Parathyroid adenoma (tissue), 2 donors: ENCODE measurements at regions not wholly inside any gene's neighbourhood (a gene's known extent, or its start where the extent isn't known, plus 50 kb on each side); places are given as distances from the start of the nearest gene placed in this dataset.

ENCODE experiments used
- H2AFZ ChIP-seq: fragments of 300-600 bp; sonication (generic); one replicate; pipeline ENCODE4 v1.7.0; 2017; ENCODE audit warnings: antibody characterized with exemption, mild to moderate bottlenecking
- H3K27ac ChIP-seq: fragments of 300-600 bp; sonication (generic); one replicate; pipeline ENCODE4 v1.7.0; 2017
- H3K27me3 ChIP-seq: fragments of 300-600 bp; sonication (generic); one replicate; pipeline ENCODE4 v1.7.0; 2017; ENCODE audit warnings: low read length; ENCODE audit not compliant: control insufficient read depth, insufficient read depth
- H3K36me3 ChIP-seq: fragments of 300-600 bp; sonication (generic); one replicate; pipeline ENCODE4 v1.7.0; 2017; ENCODE audit warnings: low read length; ENCODE audit not compliant: control insufficient read depth, insufficient read depth
- H3K4me1 ChIP-seq: fragments of 300-600 bp; sonication (generic); one replicate; pipeline ENCODE4 v1.7.0; 2017; ENCODE audit warnings: control low read depth
- H3K4me2 ChIP-seq: fragments of 300-600 bp; sonication (generic); one replicate; pipeline ENCODE4 v1.7.0; 2017; ENCODE audit warnings: low read length
- H3K4me3 ChIP-seq: fragments of 300-600 bp; sonication (generic); one replicate; pipeline ENCODE4 v1.7.0; 2017; ENCODE audit warnings: low read depth, low read length
- H3K79me2 ChIP-seq: fragments of 300-600 bp; sonication (generic); one replicate; pipeline ENCODE4 v1.7.0; 2017; ENCODE audit warnings: control low read depth
- H3K9ac ChIP-seq: fragments of 300-600 bp; sonication (generic); one replicate; pipeline ENCODE4 v1.7.0; 2017; ENCODE audit warnings: mild to moderate bottlenecking
- H3K9me3 ChIP-seq: fragments of 300-600 bp; sonication (generic); one replicate; pipeline ENCODE4 v1.7.0; 2017; ENCODE audit warnings: low read length; ENCODE audit not compliant: control insufficient read depth
- CTCF ChIP-seq: fragments of 300-600 bp; sonication (generic); IDR thresholded peaks from one replicate; pipeline ENCODE4 v1.7.0; 2017; ENCODE audit warnings: antibody characterized with exemption, mild to moderate bottlenecking
- donor health status: primary hyperparathyroidism.

GRCh38 chr6:142011775-142012174 is 121.0 kb upstream of the GJE1 start:
- Histone ChIP-seq H3K79me2 (no peaks in the 10 kb centered on the region), H3K9ac (no peak overlapping the region), H3K9me3 (no peaks in the 10 kb centered on the region), H3K4me3 (no peak overlapping the region), H3K4me1 (no peaks in the 10 kb centered on the region), H3K27me3 (no peaks in the 10 kb centered on the region), H3K36me3 (peaks cover 3% of the 10 kb centered on the region), H3K4me2 (no peak overlapping the region), H2AFZ (no peak overlapping the region), H3K27ac (no peak overlapping the region)
- no peak for TF ChIP-seq CTCF

- Histone ChIP-seq H3K79me2 (no peaks in the 10 kb centered on the region), H3K4me2 (no peak overlapping the region), H3K27ac (no peak overlapping the region), H3K4me3 (no peak overlapping the region), H3K27me3 (no peaks in the 10 kb centered on the region), H3K4me1 (no peaks in the 10 kb centered on the region), H2AFZ (no peak overlapping the region), H3K9me3 (no peaks in the 10 kb centered on the region), H3K9ac (no peak overlapping the region), H3K36me3 (peaks cover 3% of the 10 kb centered on the region)
- TF ChIP-seq CTCF: no peak
Measured at GRCh38 chr6:142011156-142011555, 121.6 kb upstream of the GJE1 start.

GRCh38 chr6:142009647-142010046 is 123.1 kb upstream of the GJE1 start:
- Histone ChIP-seq H3K27ac (no peak overlapping the region), H3K4me1 (no peaks in the 10 kb centered on the region), H3K36me3 (peaks cover 3% of the 10 kb centered on the region), H2AFZ (no peak overlapping the region), H3K4me2 (no peak overlapping the region), H3K4me3 (no peak overlapping the region), H3K27me3 (no peaks in the 10 kb centered on the region), H3K9ac (no peak overlapping the region), H3K79me2 (no peaks in the 10 kb centered on the region), H3K9me3 (no peaks in the 10 kb centered on the region)
- no peak for TF ChIP-seq CTCF

GRCh38 chr6:142008781-142009180 is 123.9 kb upstream of the GJE1 start:
- H2AFZ ChIP-seq: no peak overlapping the region
- H3K9ac ChIP-seq: no peak overlapping the region
- H3K4me1 ChIP-seq: no peaks in the 10 kb centered on the region
- no peak overlapping the region for H3K27ac ChIP-seq
- no peaks in the 10 kb centered on the region for H3K79me2 ChIP-seq
- TF ChIP-seq CTCF: no peak
- H3K9me3 ChIP-seq: no peaks in the 10 kb centered on the region
- no peak overlapping the region for H3K4me2 ChIP-seq
- peaks cover 3% of the 10 kb centered on the region for H3K36me3 ChIP-seq
- no peaks in the 10 kb centered on the region for H3K27me3 ChIP-seq
- no peak overlapping the region for H3K4me3 ChIP-seq

- no peak overlapping the region for H2AFZ ChIP-seq
- H3K4me1 ChIP-seq: no peaks in the 10 kb centered on the region
- no peak overlapping the region for H3K4me3 ChIP-seq
- H3K27ac ChIP-seq: no peak overlapping the region
- H3K4me2 ChIP-seq: no peak overlapping the region
- no peak overlapping the region for H3K9ac ChIP-seq
- H3K36me3 ChIP-seq: peaks cover 3% of the 10 kb centered on the region
- H3K27me3 ChIP-seq: no peaks in the 10 kb centered on the region
- no peaks in the 10 kb centered on the region for H3K9me3 ChIP-seq
- no peaks in the 10 kb centered on the region for H3K79me2 ChIP-seq
- no peak for TF ChIP-seq CTCF
Measured at GRCh38 chr6:142008016-142008735, 124.5 kb upstream of the GJE1 start.
